ENCODE measurements at regions not wholly inside any gene's neighbourhood (a gene's known extent, or its start where the extent isn't known, plus 50 kb on each side); places are given as distances from the start of the nearest gene placed in this dataset.

GRCh38 chr3:13218541-13218908 is 145.3 kb upstream of the IQSEC1 start:
- no peak for TF ChIP-seq CTCF (IDR thresholded peaks at IDR 0.05; ENCODE audit: low read length)
- TF ChIP-seq EZH2phosphoT487 (IDR thresholded peaks at IDR 0.05; ENCODE audit: low read length): no peak
